DMS79 treated with DMSO at 0.1 percent for 48 hours (cell line): ENCODE measurements at regions not wholly inside any gene's neighbourhood (a gene's known extent, or its start where the extent isn't known, plus 50 kb on each side); places are given as distances from the start of the nearest gene placed in this dataset.
"Not testable (repeated sequence)": the region's sequence is repeated elsewhere in the genome, so short reads cannot be mapped to it uniquely, and the experiment has no call there.

Source experiments
- DNase-seq: peaks from one replicate; lab custom pipeline; 2025; lab: John Stamatoyannopoulos, UW

DNA sequence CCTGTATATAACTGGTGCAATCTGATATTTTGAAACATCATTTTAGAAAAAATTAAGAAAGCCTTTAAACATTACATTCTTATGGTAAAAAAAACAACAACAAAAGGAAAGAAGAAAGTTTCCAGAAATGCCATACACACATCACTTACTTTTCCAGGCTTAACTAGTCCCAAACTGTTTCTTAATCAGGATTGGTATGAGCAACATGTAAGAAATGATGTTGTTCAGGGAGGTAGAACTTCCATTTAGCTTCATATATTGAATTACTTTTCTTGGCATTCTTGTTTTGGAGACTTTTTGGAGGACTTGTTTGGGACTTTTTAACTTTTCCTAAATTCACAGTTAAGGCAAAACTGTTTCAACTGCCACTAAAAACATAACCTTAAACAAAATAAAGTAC is 791.5 kb downstream of the METTL15 start:
- DNase-seq: no peak

GRCh38 chr11:28890601-28891040 is 782.4 kb downstream of the METTL15 start:
- DNase-seq: not testable (repeated sequence)

DNA sequence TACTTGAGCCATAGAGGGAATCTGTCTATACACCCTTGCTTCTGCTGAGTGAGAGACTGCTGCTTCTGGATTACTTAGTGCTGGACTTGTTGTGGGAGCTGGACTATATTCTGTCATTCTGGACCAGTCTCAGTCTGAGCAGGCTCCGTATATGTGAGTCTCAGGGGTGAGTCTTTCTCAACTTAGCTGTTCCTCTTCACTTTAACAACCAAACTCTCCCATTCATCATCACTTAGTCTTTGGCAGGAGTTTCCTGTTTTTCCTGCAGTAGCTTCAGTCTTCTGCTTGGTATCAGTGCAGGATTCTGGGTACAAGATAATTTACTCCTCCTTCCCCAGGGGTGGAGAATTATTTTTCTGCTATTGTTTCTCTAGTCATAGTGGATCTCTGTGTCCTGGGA is 779.5 kb downstream of the METTL15 start:
- DNase-seq: no peak

GRCh38 chr11:28879869-28880268 is 771.7 kb downstream of the METTL15 start:
- no peak for DNase-seq

- no peak for DNase-seq
Measured at GRCh38 chr11:28878025-28878424, 769.8 kb downstream of the METTL15 start.

DNA sequence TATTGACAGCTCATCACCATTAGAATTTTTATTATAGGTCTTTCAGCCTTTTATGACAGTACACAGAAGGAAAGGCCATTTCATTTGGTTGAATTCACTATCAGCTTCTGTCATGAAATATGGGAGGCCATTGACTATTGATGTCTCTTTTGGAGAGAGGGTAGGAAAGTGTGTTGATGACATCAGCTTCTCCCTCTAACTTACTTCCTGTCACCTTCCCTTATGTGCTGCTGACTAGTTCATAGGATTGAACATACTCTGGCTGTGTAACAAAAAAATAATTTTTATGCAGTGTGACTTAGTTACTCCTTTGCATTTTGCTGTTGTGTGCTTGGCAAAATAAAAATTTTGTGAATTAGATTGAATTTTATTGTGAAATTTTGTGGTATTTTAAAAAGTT is 769.2 kb downstream of the METTL15 start:
- no peak for DNase-seq

GRCh38 chr11:28874706-28875105 is 766.5 kb downstream of the METTL15 start:
- DNase-seq: no peak

DNA sequence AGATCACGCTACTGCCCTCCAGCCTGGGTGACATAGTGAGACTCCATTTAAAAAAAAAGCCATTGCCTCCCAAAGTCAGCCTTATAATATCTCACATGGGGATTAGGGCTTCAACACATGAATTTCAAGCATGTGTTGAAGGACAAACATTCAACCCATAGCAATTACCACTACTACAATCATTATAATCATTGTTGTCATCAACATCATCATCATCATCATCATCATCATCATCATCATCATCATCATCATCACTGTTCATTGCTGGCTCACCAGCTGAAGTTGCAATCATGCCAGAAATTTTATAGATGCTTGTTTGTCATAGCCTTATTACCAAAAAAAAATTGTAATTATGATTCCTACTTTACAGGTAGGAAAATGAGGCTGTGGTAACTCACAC is 762.9 kb downstream of the METTL15 start:
- no peak for DNase-seq

DNA sequence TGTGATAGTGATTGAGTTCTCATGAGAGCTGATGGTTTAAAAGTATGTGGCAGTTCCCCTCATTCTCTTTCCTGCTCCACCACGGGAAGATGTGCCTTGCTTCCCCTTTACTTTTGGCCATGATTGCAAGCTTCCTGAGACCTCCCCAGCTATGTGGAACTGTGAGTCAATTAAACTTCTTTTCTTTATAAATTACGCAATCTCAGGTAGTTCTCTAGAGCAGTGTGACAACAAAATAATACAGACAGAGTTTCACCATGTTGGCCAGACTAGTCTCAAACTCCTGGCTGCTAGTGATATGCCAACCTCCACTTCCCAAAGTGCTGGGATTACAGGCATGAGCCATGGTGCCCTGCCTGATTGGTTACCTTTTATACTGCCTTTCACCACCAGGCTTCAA is 755.2 kb downstream of the METTL15 start:
- DNase-seq: no peak

- no peak for DNase-seq
Measured at GRCh38 chr11:28860893-28861292, 752.7 kb downstream of the METTL15 start.

DNA sequence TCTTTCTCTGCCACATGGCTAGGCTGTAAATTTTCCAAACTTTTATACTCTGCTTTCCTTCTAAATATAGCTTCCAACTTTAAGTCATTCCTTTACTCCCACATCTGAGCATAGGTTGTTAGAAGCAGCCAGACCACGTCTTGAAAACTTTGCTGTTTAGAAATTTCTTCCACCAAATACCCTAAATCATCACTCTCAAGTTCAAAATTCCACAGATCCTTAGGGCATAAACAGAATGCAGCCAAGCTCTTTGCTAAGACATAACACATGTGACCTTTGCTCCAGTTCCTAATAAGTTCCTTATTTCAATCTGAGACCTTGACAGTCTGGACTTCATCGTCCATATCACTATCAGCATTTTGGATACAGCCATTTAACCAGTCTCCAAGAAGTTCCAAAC is 749.9 kb downstream of the METTL15 start:
- no peak for DNase-seq

DNA sequence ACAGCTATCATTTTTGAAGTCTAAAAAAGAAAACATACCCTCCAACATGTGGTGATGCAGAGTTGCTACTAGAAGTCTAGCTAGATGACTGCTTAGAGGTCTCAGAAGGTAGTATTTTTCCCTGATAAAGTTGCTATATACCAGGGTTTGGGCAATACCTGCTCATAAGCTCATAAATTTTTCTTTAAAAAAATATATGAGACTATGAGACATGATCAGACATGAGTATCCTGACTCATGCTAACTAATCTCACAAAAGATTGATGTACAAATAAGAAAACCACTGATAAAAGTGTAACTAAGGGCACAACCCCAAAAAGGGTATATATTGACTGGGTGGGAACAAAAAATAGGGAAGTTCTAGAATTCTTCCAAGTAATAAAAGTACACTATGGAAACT is 740.9 kb downstream of the METTL15 start:
- no peak for DNase-seq

DNA sequence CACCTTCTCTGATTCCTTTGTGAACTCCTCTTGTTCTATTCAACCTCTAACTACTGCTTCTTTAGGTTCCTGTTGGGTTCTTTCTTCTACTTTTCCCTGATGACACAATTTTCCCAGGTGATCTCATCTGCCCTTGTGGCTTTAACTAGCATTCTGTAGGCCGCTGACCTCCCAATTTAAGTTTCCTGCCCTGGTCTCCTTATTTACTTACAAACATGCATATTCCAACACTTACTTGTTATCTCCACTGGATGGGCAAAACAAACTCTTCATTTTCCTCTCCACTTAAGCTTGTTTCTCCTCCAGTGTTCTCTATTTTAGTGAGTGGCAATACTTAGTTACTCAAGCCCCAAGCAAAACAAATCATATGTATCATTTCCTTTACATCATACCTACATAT is 734.5 kb downstream of the METTL15 start:
- DNase-seq: no peak

- no peak for DNase-seq
Measured at GRCh38 chr11:28838741-28839140, 730.6 kb downstream of the METTL15 start.

- no peak for DNase-seq
Measured at GRCh38 chr11:28837599-28837998, 729.4 kb downstream of the METTL15 start.

- no peak for DNase-seq
Measured at GRCh38 chr11:28836285-28837081, 728.3 kb downstream of the METTL15 start.

DNA sequence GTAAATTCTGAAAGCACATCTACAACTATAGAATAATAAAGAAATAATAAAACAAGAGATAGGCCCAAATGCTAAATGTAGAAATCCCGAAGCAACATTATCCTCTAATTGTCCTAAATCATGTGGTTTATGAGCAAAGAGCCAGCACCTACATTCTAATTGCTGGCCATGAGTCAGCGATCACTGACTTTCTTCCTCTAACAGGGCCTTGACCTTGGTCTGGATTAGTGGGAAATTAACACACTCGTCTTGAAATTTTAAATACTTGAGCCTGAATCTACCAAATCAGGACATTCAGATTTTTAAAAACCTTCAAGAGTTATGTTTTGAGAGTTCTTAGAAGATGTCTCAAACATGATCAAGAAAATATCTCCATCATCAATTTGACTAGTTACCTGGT is 727.6 kb downstream of the METTL15 start:
- DNase-seq: no peak

DNA sequence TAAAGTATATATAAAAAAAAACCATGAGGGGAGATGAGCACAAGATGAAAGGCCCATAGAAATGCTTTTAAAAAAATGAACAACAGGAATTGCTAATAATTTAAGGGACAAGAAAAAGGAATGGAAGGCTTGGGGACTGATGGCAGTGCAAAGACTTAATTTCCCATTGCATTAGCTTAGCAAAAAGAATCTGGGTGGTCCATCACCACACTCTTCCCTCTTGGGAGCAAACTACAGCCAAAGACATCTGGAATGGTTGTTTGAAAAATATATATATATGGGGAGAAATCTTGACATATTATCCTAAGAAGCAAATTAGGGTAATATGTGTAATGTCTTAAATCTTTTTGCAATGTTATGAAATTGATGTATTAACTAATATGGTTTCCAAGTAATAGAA is 727.1 kb downstream of the METTL15 start:
- no peak for DNase-seq

- DNase-seq: no peak
Measured at GRCh38 chr11:28834877-28835276, 726.7 kb downstream of the METTL15 start.

GRCh38 chr11:28833670-28834069 is 725.5 kb downstream of the METTL15 start:
- DNase-seq: no peak

DNA sequence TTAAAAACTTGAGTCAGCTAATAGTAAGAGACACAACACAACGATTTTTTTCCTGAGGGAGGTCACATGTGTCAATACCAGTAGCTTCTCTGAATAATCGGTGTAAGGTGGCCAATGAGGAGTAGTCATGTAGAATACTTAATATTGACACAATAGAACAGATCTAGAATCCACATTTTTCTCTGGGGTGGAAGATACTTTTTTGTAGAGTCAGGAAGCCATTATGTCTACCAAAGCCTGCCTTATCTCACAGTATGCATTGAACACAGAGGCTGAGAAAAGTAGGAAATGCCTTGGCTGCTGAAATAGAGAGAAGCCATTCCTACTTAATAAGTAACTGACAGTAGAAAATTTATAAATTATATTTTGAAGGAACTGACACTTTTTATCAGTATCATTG is 725.0 kb downstream of the METTL15 start:
- no peak for DNase-seq

GRCh38 chr11:28826807-28827206 is 718.6 kb downstream of the METTL15 start:
- no peak for DNase-seq

GRCh38 chr11:28822576-28822975 is 714.4 kb downstream of the METTL15 start:
- no peak for DNase-seq

DNA sequence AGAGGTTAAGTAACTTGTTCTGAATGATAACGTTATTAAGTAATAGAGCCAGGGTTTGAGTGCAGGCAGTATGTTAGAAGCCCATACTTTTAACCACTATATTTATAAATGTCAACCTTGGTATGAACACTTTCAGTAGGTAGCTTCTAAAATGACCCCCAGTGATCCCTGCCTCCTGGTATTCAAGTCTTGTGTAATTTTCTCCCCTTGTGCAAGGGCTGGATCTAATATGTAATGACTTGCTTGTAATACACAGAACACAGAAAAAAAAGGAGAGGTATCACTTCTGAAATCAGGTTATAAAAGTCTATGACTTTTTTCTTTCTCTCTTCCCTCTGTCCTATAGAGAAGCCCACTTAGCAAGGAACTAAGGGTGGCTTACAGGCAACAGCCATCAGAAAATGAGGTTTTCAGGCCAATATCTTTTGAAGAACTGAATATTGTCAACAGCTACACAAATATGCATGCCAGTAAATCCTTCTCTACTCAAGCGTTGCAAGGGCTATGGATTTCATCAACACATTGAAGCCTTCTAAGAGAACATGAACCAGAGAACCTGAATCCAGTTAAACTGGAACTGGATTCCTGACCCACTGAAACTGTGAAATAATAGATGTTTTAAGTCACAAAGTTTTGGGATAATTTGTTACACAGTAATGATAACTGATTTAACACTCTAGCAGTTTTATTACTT is 712.3 kb downstream of the METTL15 start:
- no peak for DNase-seq
